GM12878 (cell line): ENCODE measurements at regions not wholly inside any gene's neighbourhood (a gene's known extent, or its start where the extent isn't known, plus 50 kb on each side); places are given as distances from the start of the nearest gene placed in this dataset.

Source experiments
- ATAC-seq: fragments of 200-7000 bp; cut with Tn5 transposase; 3 replicates; pipeline ENCODE4 v1.9.1; 2020; ENCODE audit warnings: mild to moderate bottlenecking, moderate library complexity
- BruUV-seq: library from RNA; stranded (reverse); fragments of 400-500 nt; replicated peaks from 2 replicates; lab custom pipeline; 2021; lab: Mats Ljungman, UMichigan
- CTCF ChIA-PET: fragments of 300-600 bp; sonication (Branson Sonifier 250); formaldehyde crosslinking; extraction: SDS; loops from one replicate; lab custom pipeline; 2021; ENCODE audit warnings: inconsistent platforms; lab: Yijun Ruan, JAX
- POLR2A ChIA-PET: fragments of 350-600 bp; formaldehyde crosslinking; extraction: SDS; loops from one replicate; lab custom pipeline; 2021; ENCODE audit warnings: inconsistent platforms; lab: Charles Lee
- RAD21 ChIA-PET: fragments of 300-600 bp; sonication (Branson Sonifier 250); formaldehyde crosslinking; loops from one replicate; lab custom pipeline; 2023; ENCODE audit warnings: antibody characterized with exemption; ENCODE audit not compliant: unreplicated experiment; lab: Charles Lee
- SMC1A ChIA-PET: fragments of 300-600 bp; sonication (Branson Sonifier 250); formaldehyde crosslinking; loops from one replicate; lab custom pipeline; 2023; ENCODE audit not compliant: unreplicated experiment, uncharacterized antibody; lab: Charles Lee
- DNase-seq: peaks from one replicate; pipeline ENCODE4 v3.0.0-alpha.2; 2011; ENCODE audit warnings: low read depth, low spot score
- FAIRE-seq: peaks from 3 replicates; lab custom pipeline; 2011; peaks lifted over from hg19 to GRCh38; lab: Jason Lieb, UNC
- H2AFZ ChIP-seq: 2 replicates; pipeline ENCODE4 v1.6.0; 2011; ENCODE audit warnings: low read depth, low read length, control low read depth; ENCODE audit not compliant: control insufficient read depth
- H3K27ac ChIP-seq: 2 replicates; pipeline ENCODE4 v1.5.1; 2011; ENCODE audit warnings: control low read depth; ENCODE audit not compliant: control insufficient read depth, insufficient read depth
- H3K27me3 ChIP-seq, 2 experiments: replicated peaks in 1 of 2; 2 replicates each; pipeline versions ENCODE4 v1.6.0 to v1.6.1; 2011; ENCODE audit warnings: low read length in 1 of 2; ENCODE audit not compliant: control insufficient read depth in 2 of 2, insufficient read depth in 2 of 2
- H3K36me3 ChIP-seq, 2 experiments: 2 replicates each; pipeline ENCODE4 v1.5.1; 2011; ENCODE audit warnings: low read length in 1 of 2; ENCODE audit not compliant: control insufficient read depth in 2 of 2, insufficient read depth in 2 of 2
- H3K4me1 ChIP-seq: 2 replicates; pipeline ENCODE4 v1.6.1; 2011; ENCODE audit warnings: mild to moderate bottlenecking, low read length, moderate library complexity, mixed read lengths; ENCODE audit not compliant: control insufficient read depth, insufficient read depth
- H3K4me2 ChIP-seq: 2 replicates; pipeline ENCODE4 v1.6.0; 2011; ENCODE audit warnings: control low read depth; ENCODE audit not compliant: control insufficient read depth, insufficient read depth
- H3K4me3 ChIP-seq: fragments of 200-600 bp; sonication (generic); 2 replicates; pipeline ENCODE4 v1.5.1; 2016
- H3K79me2 ChIP-seq: 2 replicates; pipeline ENCODE4 v1.6.0; 2011; ENCODE audit warnings: low read length; ENCODE audit not compliant: control insufficient read depth, insufficient read depth
- H3K9ac ChIP-seq: 2 replicates; pipeline ENCODE4 v1.8.0; 2011; ENCODE audit warnings: low read length, control low read depth, mixed read lengths; ENCODE audit not compliant: control insufficient read depth, insufficient read depth
- H3K9me3 ChIP-seq: replicated peaks from 3 replicates; pipeline ENCODE4 v1.5.1; 2011; ENCODE audit warnings: mild to moderate bottlenecking, low read length; ENCODE audit not compliant: control insufficient read depth, insufficient read depth
- H4K20me1 ChIP-seq: 2 replicates; pipeline ENCODE4 v1.6.0; 2011; ENCODE audit not compliant: control insufficient read depth, insufficient read depth
- BMI1 ChIP-seq: fragments of 450-650 bp; IDR thresholded peaks from 2 replicates; pipeline ENCODE4 v1.6.1; 2016; ENCODE audit warnings: mild to moderate bottlenecking, moderate library complexity, borderline replicate concordance
- GATAD2B ChIP-seq: fragments of 450-650 bp; conservative IDR thresholded peaks from 2 replicates; pipeline ENCODE4 v1.6.1; 2017; ENCODE audit warnings: low read depth, mild to moderate bottlenecking, moderate library complexity
- MTA2 ChIP-seq: fragments of 450-650 bp; IDR thresholded peaks from 2 replicates; pipeline ENCODE4 v1.6.1; 2016; ENCODE audit warnings: low read depth, mild to moderate bottlenecking, moderate library complexity
- SUPT20H ChIP-seq: IDR thresholded peaks from 2 replicates; pipeline ENCODE4 v1.6.1; 2011; ENCODE audit warnings: low read depth, mild to moderate bottlenecking, low read length, moderate library complexity, borderline replicate concordance; ENCODE audit not compliant: control insufficient read depth
- WRNIP1 ChIP-seq: IDR thresholded peaks from 2 replicates; pipeline ENCODE4 v1.6.1; 2011; ENCODE audit warnings: low read depth, low read length, improper control_type of control experiment, borderline replicate concordance
- WGBS: methylation state at CpG from one replicate; pipeline ENCODE4 v1.1.6; 2016; ENCODE audit warnings: low lambda C conversion rate; ENCODE audit not compliant: insufficient replicate concordance, insufficient coverage; ENCODE audit errors: missing lambda C conversion rate; 5-methylcytosine and 5-hydroxymethylcytosine counted together
- in situ Hi-C: fragments of 300-500 bp; cut with MboI; formaldehyde crosslinking; loops from 9 replicates; pipeline ENCODE4 v1.14.3; 2018; ENCODE audit warnings: mixed read lengths
- intact Hi-C: fragments of 100-400 bp; cut with micrococcal nuclease; formaldehyde crosslinking; loops from one replicate; pipeline ENCODE4 v1.14.2; 2022; ENCODE audit not compliant: unreplicated experiment
- TF ChIP-seq, protein P1 (sequence below): IDR thresholded peaks from 2 replicates; pipeline ENCODE4 v1.6.1; 2012; ENCODE audit warnings: low read length, inconsistent platforms

- TF ChIP-seq BMI1: no peak
- TF ChIP-seq WRNIP1: no peak
- TF ChIP-seq MTA2: no peak
- TF ChIP-seq, protein P1, sequence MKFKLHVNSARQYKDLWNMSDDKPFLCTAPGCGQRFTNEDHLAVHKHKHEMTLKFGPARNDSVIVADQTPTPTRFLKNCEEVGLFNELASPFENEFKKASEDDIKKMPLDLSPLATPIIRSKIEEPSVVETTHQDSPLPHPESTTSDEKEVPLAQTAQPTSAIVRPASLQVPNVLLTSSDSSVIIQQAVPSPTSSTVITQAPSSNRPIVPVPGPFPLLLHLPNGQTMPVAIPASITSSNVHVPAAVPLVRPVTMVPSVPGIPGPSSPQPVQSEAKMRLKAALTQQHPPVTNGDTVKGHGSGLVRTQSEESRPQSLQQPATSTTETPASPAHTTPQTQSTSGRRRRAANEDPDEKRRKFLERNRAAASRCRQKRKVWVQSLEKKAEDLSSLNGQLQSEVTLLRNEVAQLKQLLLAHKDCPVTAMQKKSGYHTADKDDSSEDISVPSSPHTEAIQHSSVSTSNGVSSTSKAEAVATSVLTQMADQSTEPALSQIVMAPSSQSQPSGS: no peak
These were observed 266.2 kb upstream of the CASK start (continued) for GRCh38 chrX:42189576-42189975.

DNA sequence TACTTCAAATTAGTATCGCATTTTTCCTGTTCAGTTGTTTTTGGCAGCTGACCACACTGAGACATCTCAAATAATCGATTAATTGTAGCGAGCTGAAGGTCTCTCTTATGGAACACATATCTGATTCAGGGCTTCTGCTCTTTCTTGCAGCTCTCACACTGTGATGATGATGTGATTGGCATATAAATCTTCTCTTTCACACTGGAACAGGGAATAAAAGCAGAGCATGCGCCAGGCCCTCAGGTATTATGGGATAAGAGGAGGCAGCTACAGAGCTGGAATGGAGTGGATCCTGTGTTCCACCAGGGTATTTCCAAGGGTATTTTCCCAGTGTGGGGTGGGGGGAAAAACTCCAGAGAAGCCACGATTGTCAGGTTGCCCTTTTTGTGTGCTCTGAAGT, 265.4 kb upstream of the CASK start:
- no peak for TF ChIP-seq SUPT20H
- TF ChIP-seq GATAD2B: no peak
- TF ChIP-seq, all 136 proteins: peak for 0
- no peak overlapping the region for H3K27ac ChIP-seq
- no peak overlapping the region for H3K4me3 ChIP-seq
- DNase-seq: no peak
- no peak overlapping the region for H3K4me2 ChIP-seq
- no peaks in the 10 kb centered on the region for H3K4me1 ChIP-seq
- H3K9me3 ChIP-seq: no peaks in the 10 kb centered on the region
- H3K9ac ChIP-seq: no peak overlapping the region
- RAD21 ChIA-PET: no interaction called here
- no peaks in the 10 kb centered on the region for H3K27me3 ChIP-seq
- CTCF ChIA-PET: no interaction called here
- H2AFZ ChIP-seq: no peak overlapping the region
- intact Hi-C loops: no loop called here
- no peaks in the 10 kb centered on the region for H3K36me3 ChIP-seq
- no TSS peak for BruUV-seq
- SMC1A ChIA-PET: no interaction called here
- H3K79me2 ChIP-seq: no peaks in the 10 kb centered on the region
- in situ Hi-C loops: no loop called here
- 68% methylated on average over 5 of the region's 5 CpGs for WGBS
- H4K20me1 ChIP-seq: no peaks in the 10 kb centered on the region
- FAIRE-seq: no peak
- POLR2A ChIA-PET: no interaction called here
- ATAC-seq: no peak
